ENCODE measurements at regions not wholly inside any gene's neighbourhood (a gene's known extent, or its start where the extent isn't known, plus 50 kb on each side); places are given as distances from the start of the nearest gene placed in this dataset.

DNA sequence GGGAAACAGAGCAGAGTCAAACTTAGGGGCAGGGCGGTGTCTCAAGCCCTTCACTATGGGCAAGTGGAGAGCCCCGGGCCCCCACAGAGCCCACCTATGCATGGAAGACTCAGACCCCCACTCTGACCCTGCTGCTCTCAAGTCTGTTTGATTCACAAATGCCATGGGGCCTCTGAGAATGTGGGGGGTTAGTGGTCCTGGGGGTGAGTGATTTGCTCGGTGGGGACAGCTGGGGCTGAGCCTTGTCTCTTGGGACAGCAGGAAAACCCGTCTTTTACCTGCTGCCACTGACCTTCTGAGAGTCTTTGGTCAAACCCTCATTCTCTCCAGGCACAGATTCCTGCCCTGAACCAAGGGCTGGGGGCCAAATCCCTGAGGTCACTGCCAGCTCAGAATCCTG lies 201.0 kb upstream of the RTL1 start:
- Histone ChIP-seq H3K79me2 (ENCODE audit: insufficient read depth, low read length) (no peaks in the 10 kb centered on the region), H3K4me1 (ENCODE audit: insufficient read depth, low read length) (peaks cover 4% of the 10 kb centered on the region), H3K4me2 (ENCODE audit: low read length) (no peak overlapping the region), H3K4me3 (ENCODE audit: insufficient read depth, low read depth, low read length) (no peak overlapping the region), H3K9ac (ENCODE audit: low read length) (no peak overlapping the region), H2AFZ (ENCODE audit: low read depth, low read length) (no peak overlapping the region), H3K27me3 (ENCODE audit: insufficient read depth, low read length) (no peaks in the 10 kb centered on the region), H3K27ac (ENCODE audit: low read depth, low read length) (no peak overlapping the region), H3K9me3 (ENCODE audit: insufficient read depth, low read depth, low read length) (no peaks in the 10 kb centered on the region), H3K36me3 (ENCODE audit: insufficient read depth, low read length) (no peaks in the 10 kb centered on the region), H4K20me1 (ENCODE audit: insufficient read depth, low read length) (no peaks in the 10 kb centered on the region)
- no peaks in the 10 kb centered on the region for H3K4me1 Mint-ChIP-seq (ENCODE audit: low read depth, unreplicated experiment)
- DNase-seq (ENCODE audit: low read depth) (no peak), FAIRE-seq (no peak)
- no peak overlapping the region for H3K27ac Mint-ChIP-seq (ENCODE audit: unreplicated experiment)
- H3K4me3 Mint-ChIP-seq (ENCODE audit: unreplicated experiment), result no peak overlapping the region
- H3K36me3 Mint-ChIP-seq (ENCODE audit: low read depth, unreplicated experiment), result no peaks in the 10 kb centered on the region
- no peak for TF ChIP-seq CTCF (IDR thresholded peaks at IDR 0.05; ENCODE audit: insufficient read depth, low read depth, low read length)
- no peak for TF ChIP-seq EZH2 (IDR thresholded peaks at IDR 0.05; ENCODE audit: insufficient read depth, low read length)
- H3K9me3 Mint-ChIP-seq (ENCODE audit: unreplicated experiment), result peaks cover 12% of the 10 kb centered on the region
- peaks cover 2% of the 10 kb centered on the region for H3K27me3 Mint-ChIP-seq (ENCODE audit: low read depth, unreplicated experiment)

DNA sequence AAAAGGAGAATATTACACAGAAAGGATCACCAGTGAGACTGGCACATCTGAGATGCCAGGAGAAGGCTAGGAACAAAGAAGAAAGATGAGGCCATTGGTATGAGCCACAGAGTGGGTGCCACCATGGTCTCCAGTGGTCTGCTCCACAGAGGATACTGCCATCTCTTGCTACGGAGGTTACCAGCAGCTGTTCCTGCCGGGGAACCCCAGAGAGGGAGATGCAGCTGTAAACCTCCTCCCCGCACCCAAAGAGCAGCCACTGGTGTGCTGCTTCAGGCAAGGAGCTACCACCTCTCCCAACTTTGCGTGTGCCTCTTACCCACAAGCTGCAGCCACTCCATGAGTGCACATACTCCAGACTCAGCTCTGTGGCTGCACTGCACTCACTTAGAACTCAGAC lies 201.5 kb upstream of the RTL1 start:
- H3K4me3 Mint-ChIP-seq (ENCODE audit: unreplicated experiment), result no peak overlapping the region

More for the DNA sequence above, 201.5 kb upstream of the RTL1 start:
- Mint-ChIP-seq H3K27ac (ENCODE audit: unreplicated experiment) (no peak overlapping the region), H3K9me3 (ENCODE audit: unreplicated experiment) (peaks cover 9% of the 10 kb centered on the region), H3K36me3 (ENCODE audit: low read depth, unreplicated experiment) (no peaks in the 10 kb centered on the region), H3K27me3 (ENCODE audit: low read depth, unreplicated experiment) (peaks cover 4% of the 10 kb centered on the region), H3K4me1 (ENCODE audit: low read depth, unreplicated experiment) (no peaks in the 10 kb centered on the region)
- DNase-seq (ENCODE audit: low read depth), result no peak
- Histone ChIP-seq H3K36me3 (ENCODE audit: insufficient read depth, low read length) (no peaks in the 10 kb centered on the region), H3K79me2 (ENCODE audit: insufficient read depth, low read length) (no peaks in the 10 kb centered on the region), H3K4me3 (ENCODE audit: insufficient read depth, low read depth, low read length) (no peak overlapping the region), H3K27ac (ENCODE audit: low read depth, low read length) (no peak overlapping the region), H3K27me3 (ENCODE audit: insufficient read depth, low read length) (no peaks in the 10 kb centered on the region), H4K20me1 (ENCODE audit: insufficient read depth, low read length) (no peaks in the 10 kb centered on the region), H3K4me1 (ENCODE audit: insufficient read depth, low read length) (peaks cover 4% of the 10 kb centered on the region), H3K9ac (ENCODE audit: low read length) (no peak overlapping the region), H3K9me3 (ENCODE audit: insufficient read depth, low read depth, low read length) (no peaks in the 10 kb centered on the region), H3K4me2 (ENCODE audit: low read length) (no peak overlapping the region), H2AFZ (ENCODE audit: low read depth, low read length) (no peak overlapping the region)
- TF ChIP-seq EZH2 (IDR thresholded peaks at IDR 0.05; ENCODE audit: insufficient read depth, low read length) (no peak), CTCF (IDR thresholded peaks at IDR 0.05; ENCODE audit: insufficient read depth, low read depth, low read length) (no peak)
- FAIRE-seq, result no peak

Measured in astrocyte (in vitro differentiated cells and primary cell).